ENCODE measurements at regions not wholly inside any gene's neighbourhood (a gene's known extent, or its start where the extent isn't known, plus 50 kb on each side); places are given as distances from the start of the nearest gene placed in this dataset.

- TF ChIP-seq CTCF (IDR thresholded peaks at IDR 0.05; ENCODE audit: low read length) (no peak), EZH2 (optimal IDR thresholded peaks at IDR 0.05; ENCODE audit: low read depth, low read length) (no peak)
Observed at GRCh38 chr21:38614558-38614957, 116.3 kb upstream of the ERG start.

Data from MM.1S (cell line).